OCI-LY3 (cell line): ENCODE measurements at regions not wholly inside any gene's neighbourhood (a gene's known extent, or its start where the extent isn't known, plus 50 kb on each side); places are given as distances from the start of the nearest gene placed in this dataset.
A peak's percentile ranks its signal among the peaks of the same experiment; 100 is the strongest.

ENCODE experiments used
- H2AFZ ChIP-seq: fragments of 200-600, 300-600 bp; shearing (Covaris generic); 2 replicates; pipeline ENCODE4 v1.6.0; 2014; ENCODE audit warnings: antibody characterized with exemption, low read depth, low read length
- H3K27ac ChIP-seq: fragments of 200-600, 300-600 bp; sonication (generic); 2 replicates; pipeline ENCODE4 v1.5.1; 2014; ENCODE audit warnings: mild to moderate bottlenecking, low read length, moderate library complexity, mixed read lengths
- H3K27me3 ChIP-seq: fragments of 200-600, 300-600 bp; sonication (generic); 2 replicates; pipeline ENCODE4 v1.6.1; 2014; ENCODE audit warnings: low read depth, low read length, mixed read lengths
- H3K36me3 ChIP-seq: fragments of 200-600, 300-600 bp; sonication (generic); replicated peaks from 2 replicates; pipeline ENCODE3; 2014; ENCODE audit warnings: low read depth, low read length, mixed read lengths
- H3K4me1 ChIP-seq: fragments of 300-600, 200-600 bp; sonication (generic); 2 replicates; pipeline ENCODE4 v1.6.1; 2014; ENCODE audit warnings: low read length, mixed read lengths
- H3K4me2 ChIP-seq: fragments of 200-600, 300-600 bp; sonication (generic); 2 replicates; pipeline ENCODE4 v1.6.1; 2014; ENCODE audit warnings: low read length, mixed read lengths
- H3K4me3 ChIP-seq: fragments of 300-600, 200-600 bp; sonication (generic); 2 replicates; pipeline ENCODE4 v1.5.1; 2014; ENCODE audit warnings: antibody characterized with exemption, mild to moderate bottlenecking, low read length, moderate library complexity
- H3K79me2 ChIP-seq: fragments of 300-600, 200-600 bp; shearing (Covaris generic); 2 replicates; pipeline ENCODE4 v1.6.1; 2014; ENCODE audit warnings: mild to moderate bottlenecking, low read length, mixed read lengths
- H3K9ac ChIP-seq: fragments of 300-600, 200-600 bp; shearing (Covaris generic); 2 replicates; pipeline ENCODE4 v1.6.0; 2014; ENCODE audit warnings: mild to moderate bottlenecking, low read length, moderate library complexity
- H3K9me3 ChIP-seq: fragments of 200-600, 300-600 bp; shearing (Covaris generic); 2 replicates; pipeline ENCODE4 v1.6.1; 2014; ENCODE audit warnings: low read length, mixed read lengths; ENCODE audit not compliant: insufficient read depth
- H4K20me1 ChIP-seq: fragments of 200-600, 300-600 bp; sonication (generic); 2 replicates; pipeline ENCODE4 v1.6.1; 2016; ENCODE audit warnings: low read length, mixed read lengths; ENCODE audit not compliant: insufficient read depth
- EZH2phosphoT487 ChIP-seq: fragments of 200-600 bp; shearing (Covaris generic); IDR thresholded peaks from 2 replicates; pipeline ENCODE4 v1.6.1; 2018; ENCODE audit warnings: antibody characterized with exemption, mixed run types, low read depth
- TF ChIP-seq, protein P1 (sequence below): fragments of 200-600, 300-600 bp; sonication (generic); IDR thresholded peaks from 2 replicates; pipeline ENCODE4 v1.5.1; 2014; ENCODE audit warnings: antibody characterized with exemption, low read length, low read depth

DNA sequence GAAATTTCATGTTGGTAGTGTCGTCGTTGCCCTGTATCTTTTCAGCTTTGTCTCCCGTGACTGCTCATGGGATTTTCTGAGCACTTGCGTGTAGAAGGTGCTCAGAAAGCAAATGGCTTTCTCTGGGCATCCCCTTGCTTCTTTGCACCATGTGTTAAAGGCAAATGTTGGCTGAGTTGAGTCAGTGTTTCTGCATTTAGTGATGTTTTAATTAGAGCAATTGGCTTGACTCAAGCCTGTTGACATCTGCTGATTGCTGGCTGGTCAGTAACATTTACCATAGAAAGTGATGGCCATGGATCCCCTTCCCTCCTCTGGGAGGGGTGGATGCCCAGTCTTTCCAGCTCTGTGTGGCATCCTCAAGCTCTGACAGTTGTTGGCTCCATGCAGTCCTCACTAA lies 187.2 kb upstream of the MPHOSPH6 start:
- H2AFZ ChIP-seq = no peak overlapping the region
- H3K4me2 ChIP-seq = no peak overlapping the region
- no peaks in the 10 kb centered on the region for H3K36me3 ChIP-seq
- no peak overlapping the region for H3K4me3 ChIP-seq
- no peaks in the 10 kb centered on the region for H3K4me1 ChIP-seq
- H3K9me3 ChIP-seq = no peaks in the 10 kb centered on the region
- no peaks in the 10 kb centered on the region for H4K20me1 ChIP-seq
- no peak overlapping the region for H3K27ac ChIP-seq
- H3K27me3 ChIP-seq = peaks cover 21% of the 10 kb centered on the region
- no peaks in the 10 kb centered on the region for H3K79me2 ChIP-seq
- TF ChIP-seq, protein P1, sequence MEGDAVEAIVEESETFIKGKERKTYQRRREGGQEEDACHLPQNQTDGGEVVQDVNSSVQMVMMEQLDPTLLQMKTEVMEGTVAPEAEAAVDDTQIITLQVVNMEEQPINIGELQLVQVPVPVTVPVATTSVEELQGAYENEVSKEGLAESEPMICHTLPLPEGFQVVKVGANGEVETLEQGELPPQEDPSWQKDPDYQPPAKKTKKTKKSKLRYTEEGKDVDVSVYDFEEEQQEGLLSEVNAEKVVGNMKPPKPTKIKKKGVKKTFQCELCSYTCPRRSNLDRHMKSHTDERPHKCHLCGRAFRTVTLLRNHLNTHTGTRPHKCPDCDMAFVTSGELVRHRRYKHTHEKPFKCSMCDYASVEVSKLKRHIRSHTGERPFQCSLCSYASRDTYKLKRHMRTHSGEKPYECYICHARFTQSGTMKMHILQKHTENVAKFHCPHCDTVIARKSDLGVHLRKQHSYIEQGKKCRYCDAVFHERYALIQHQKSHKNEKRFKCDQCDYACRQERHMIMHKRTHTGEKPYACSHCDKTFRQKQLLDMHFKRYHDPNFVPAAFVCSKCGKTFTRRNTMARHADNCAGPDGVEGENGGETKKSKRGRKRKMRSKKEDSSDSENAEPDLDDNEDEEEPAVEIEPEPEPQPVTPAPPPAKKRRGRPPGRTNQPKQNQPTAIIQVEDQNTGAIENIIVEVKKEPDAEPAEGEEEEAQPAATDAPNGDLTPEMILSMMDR = no peak
- no peak for TF ChIP-seq EZH2phosphoT487
- H3K9ac ChIP-seq = no peak overlapping the region

DNA sequence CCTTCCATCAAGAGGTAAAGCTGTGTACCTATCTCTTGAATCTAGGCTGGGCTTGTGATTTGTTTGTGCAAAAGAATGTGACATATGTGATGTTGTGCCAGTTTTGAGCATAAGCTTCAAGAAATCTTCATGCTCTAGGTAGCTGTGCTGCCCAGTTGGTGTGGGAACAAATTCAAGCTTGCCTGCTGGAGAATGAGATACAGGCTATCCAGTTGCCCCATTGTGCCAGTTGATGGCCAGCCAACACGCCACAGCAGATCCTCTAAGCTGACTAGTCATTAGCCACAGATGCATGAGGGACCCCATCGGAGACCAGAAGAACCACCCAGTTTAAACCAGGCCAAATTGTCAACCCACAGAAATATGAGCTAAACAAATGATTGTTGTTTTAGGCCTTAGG lies 180.5 kb upstream of the MPHOSPH6 start:
- no peaks in the 10 kb centered on the region for H4K20me1 ChIP-seq

DNA sequence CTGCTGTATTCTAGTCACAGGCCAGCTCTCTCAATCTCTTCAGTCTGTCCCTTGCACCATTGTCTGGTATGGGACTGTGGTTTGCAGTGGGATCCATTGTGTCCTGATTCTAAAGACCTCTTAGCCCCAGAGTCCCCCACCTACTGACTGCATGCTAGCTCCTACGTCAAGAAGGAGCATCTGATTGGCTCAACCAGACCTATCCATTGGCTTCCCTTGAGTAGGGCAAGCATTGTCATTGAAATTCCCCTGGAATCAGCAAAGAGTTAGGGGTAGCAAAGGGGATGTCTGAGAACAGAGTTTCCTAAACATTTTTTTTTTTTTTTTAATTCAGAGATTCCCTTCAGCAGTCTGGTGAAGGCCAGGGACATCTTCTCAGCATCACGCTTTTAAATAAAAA lies 175.3 kb upstream of the MPHOSPH6 start:
- Histone ChIP-seq H2AFZ (no peak overlapping the region), H4K20me1 (no peaks in the 10 kb centered on the region), H3K4me3 (no peak overlapping the region), H3K27me3 (peaks cover 6% of the 10 kb centered on the region; the same call in 1 of the 2 replicates), H3K9me3 (no peaks in the 10 kb centered on the region), H3K79me2 (no peaks in the 10 kb centered on the region), H3K9ac (no peak overlapping the region), H3K4me2 (no peak overlapping the region), H3K4me1 (no peaks in the 10 kb centered on the region), H3K36me3 (no peaks in the 10 kb centered on the region), H3K27ac (no peak overlapping the region)
- TF ChIP-seq EZH2phosphoT487 = no peak
- TF ChIP-seq, protein P1 = no peak

More for the DNA sequence above, 180.5 kb upstream of the MPHOSPH6 start:
- TF ChIP-seq, protein P1 = no peak
- no peak for TF ChIP-seq EZH2phosphoT487
- Histone ChIP-seq H3K9ac (no peak overlapping the region), H3K4me1 (no peaks in the 10 kb centered on the region), H3K4me3 (no peak overlapping the region), H2AFZ (no peak overlapping the region), H3K27ac (no peak overlapping the region), H3K79me2 (no peaks in the 10 kb centered on the region), H3K27me3 (no peaks in the 10 kb centered on the region), H3K36me3 (no peaks in the 10 kb centered on the region), H3K4me2 (no peak overlapping the region), H3K9me3 (no peaks in the 10 kb centered on the region)

DNA sequence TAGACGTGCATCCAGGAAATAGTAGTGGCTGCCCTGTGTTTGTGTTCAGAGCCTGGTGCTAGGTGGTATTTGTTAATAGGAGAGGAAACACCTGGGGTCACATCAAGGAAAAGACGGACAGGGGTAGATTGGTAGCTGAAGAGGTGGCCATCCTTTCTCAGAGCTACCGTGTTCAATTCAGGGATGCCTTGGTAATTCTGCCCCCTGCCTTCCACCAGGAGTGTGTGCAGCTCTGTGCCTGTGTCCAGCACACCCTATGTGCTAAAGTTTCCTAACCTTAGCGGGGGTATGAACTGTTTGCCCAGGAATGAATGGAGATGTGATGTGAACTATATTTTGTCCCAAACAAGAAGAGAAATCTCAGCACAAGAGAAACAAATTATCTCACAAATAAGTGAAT lies 174.1 kb upstream of the MPHOSPH6 start:
- no peaks in the 10 kb centered on the region for H3K36me3 ChIP-seq

More for the DNA sequence above, 174.1 kb upstream of the MPHOSPH6 start:
- no peaks in the 10 kb centered on the region for H4K20me1 ChIP-seq
- H3K27me3 ChIP-seq = peaks cover 13% of the 10 kb centered on the region; the same call in 1 of the 2 replicates
- no peak for TF ChIP-seq EZH2phosphoT487
- TF ChIP-seq, protein P1 = peak; percentile 52
- no peaks in the 10 kb centered on the region for H3K9me3 ChIP-seq
- H2AFZ ChIP-seq = no peak overlapping the region
- H3K79me2 ChIP-seq = no peaks in the 10 kb centered on the region
- no peaks in the 10 kb centered on the region for H3K4me1 ChIP-seq
- no peak overlapping the region for H3K27ac ChIP-seq
- no peak overlapping the region for H3K4me2 ChIP-seq
- no peak overlapping the region for H3K9ac ChIP-seq
- no peak overlapping the region for H3K4me3 ChIP-seq
